ENCODE measurements at regions not wholly inside any gene's neighbourhood (a gene's known extent, or its start where the extent isn't known, plus 50 kb on each side); places are given as distances from the start of the nearest gene placed in this dataset.

DNA sequence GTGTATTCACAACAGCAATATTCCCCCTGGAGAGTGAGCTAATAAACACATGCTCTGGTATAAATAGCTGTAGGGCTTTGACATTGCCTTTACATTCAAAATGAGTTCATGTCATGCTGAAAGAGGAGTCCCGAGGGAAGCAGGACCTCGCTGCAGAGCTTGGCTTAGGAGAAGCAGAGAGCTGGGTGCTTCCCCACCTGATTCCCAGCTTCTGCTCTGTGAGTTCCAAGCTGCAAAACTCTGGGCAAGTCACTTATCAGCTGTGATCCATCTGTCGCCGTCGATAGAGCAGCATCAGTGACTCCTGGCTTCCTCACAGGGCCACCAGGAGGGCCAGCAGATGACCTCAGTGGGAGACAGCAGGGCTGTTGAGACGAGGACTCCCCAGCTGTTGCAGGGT, 241.8 kb downstream of the ANKRD60 start:
- no peak for TF ChIP-seq POLR2A (IDR thresholded peaks at IDR 0.05)
- TF ChIP-seq, protein P1, sequence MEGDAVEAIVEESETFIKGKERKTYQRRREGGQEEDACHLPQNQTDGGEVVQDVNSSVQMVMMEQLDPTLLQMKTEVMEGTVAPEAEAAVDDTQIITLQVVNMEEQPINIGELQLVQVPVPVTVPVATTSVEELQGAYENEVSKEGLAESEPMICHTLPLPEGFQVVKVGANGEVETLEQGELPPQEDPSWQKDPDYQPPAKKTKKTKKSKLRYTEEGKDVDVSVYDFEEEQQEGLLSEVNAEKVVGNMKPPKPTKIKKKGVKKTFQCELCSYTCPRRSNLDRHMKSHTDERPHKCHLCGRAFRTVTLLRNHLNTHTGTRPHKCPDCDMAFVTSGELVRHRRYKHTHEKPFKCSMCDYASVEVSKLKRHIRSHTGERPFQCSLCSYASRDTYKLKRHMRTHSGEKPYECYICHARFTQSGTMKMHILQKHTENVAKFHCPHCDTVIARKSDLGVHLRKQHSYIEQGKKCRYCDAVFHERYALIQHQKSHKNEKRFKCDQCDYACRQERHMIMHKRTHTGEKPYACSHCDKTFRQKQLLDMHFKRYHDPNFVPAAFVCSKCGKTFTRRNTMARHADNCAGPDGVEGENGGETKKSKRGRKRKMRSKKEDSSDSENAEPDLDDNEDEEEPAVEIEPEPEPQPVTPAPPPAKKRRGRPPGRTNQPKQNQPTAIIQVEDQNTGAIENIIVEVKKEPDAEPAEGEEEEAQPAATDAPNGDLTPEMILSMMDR (IDR thresholded peaks at IDR 0.05) = no peak
